ENCODE measurements at regions not wholly inside any gene's neighbourhood (a gene's known extent, or its start where the extent isn't known, plus 50 kb on each side); places are given as distances from the start of the nearest gene placed in this dataset.

DNA sequence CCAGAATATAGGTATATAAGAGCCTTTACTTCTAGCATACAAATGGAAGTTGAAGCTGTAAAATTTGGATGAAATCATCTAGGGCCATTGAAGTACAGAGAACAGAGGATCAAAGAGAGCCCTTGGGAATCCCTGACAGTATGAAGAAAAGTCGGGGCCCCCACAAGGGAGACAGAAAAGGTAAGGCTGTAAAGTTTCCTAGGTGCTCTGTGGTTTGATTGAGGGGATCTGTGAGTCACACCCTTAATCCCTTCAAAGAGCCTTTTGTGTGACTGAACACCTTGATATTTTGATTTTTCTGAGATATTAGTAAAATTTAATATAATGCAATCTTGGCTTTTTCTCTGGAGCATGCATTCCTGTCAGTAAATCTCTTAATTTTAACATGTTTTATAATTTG, 961.7 kb upstream of the TMEFF2 start:
- no peak overlapping the region for H3K9ac ChIP-seq (replicated peaks in 1 of 4; ENCODE audit: extremely low read depth in 1 of 4, low read depth in 3 of 4, low read length in 3 of 4)
- H3K4me1 ChIP-seq (replicated peaks in 1 of 4; ENCODE audit: control insufficient read depth in 3 of 4, insufficient read depth in 4 of 4, low read length in 3 of 4): no peaks in the 10 kb centered on the region
- no peak overlapping the region for H4K5ac ChIP-seq (ENCODE audit: insufficient read length, low read depth, low read length)
- H2AK5ac ChIP-seq (ENCODE audit: low read depth, low read length): no peak overlapping the region
- H2BK120ac ChIP-seq (replicated peaks; ENCODE audit: low read depth, low read length): no peak overlapping the region
- POLR2A ChIA-PET (ENCODE audit: partially characterized antibody): no interaction called here
- H4K20me1 ChIP-seq (replicated peaks in 1 of 2; ENCODE audit: control insufficient read depth in 1 of 2, insufficient read depth in 2 of 2, low read length in 2 of 2): no peaks in the 10 kb centered on the region
- TF ChIP-seq, protein P1, sequence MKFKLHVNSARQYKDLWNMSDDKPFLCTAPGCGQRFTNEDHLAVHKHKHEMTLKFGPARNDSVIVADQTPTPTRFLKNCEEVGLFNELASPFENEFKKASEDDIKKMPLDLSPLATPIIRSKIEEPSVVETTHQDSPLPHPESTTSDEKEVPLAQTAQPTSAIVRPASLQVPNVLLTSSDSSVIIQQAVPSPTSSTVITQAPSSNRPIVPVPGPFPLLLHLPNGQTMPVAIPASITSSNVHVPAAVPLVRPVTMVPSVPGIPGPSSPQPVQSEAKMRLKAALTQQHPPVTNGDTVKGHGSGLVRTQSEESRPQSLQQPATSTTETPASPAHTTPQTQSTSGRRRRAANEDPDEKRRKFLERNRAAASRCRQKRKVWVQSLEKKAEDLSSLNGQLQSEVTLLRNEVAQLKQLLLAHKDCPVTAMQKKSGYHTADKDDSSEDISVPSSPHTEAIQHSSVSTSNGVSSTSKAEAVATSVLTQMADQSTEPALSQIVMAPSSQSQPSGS (IDR thresholded peaks at IDR 0.05; ENCODE audit: low read length): no peak
- TF ChIP-seq JUN (IDR thresholded peaks at IDR 0.05; ENCODE audit: low read depth, low read length) (no peak), ZNF274 (IDR thresholded peaks at IDR 0.05; ENCODE audit: borderline replicate concordance, extremely low read depth, low read length) (no peak), SAP30 (IDR thresholded peaks at IDR 0.05; ENCODE audit: insufficient read depth, insufficient replicate concordance, low read length) (no peak), SUZ12 (IDR thresholded peaks at IDR 0.05; ENCODE audit: low read length) (no peak), BCL11A (IDR thresholded peaks at IDR 0.05; ENCODE audit: low read depth in 2 of 2, low read length in 2 of 2) (no peak), EZH2 (IDR thresholded peaks at IDR 0.05; ENCODE audit: low read depth, low read length, severe bottlenecking) (no peak), TEAD4 (IDR thresholded peaks at IDR 0.05; ENCODE audit: low read depth, low read length) (no peak), HDAC6 (IDR thresholded peaks at IDR 0.05; ENCODE audit: low read depth, low read length) (no peak), TAF1 (IDR thresholded peaks at IDR 0.05; ENCODE audit: low read depth, low read length) (no peak)
- no peak overlapping the region for H3K18ac ChIP-seq (ENCODE audit: extremely low read depth, low read length)
- H3K27ac ChIP-seq (ENCODE audit: low read depth, low read length): no peak overlapping the region
- no peak overlapping the region for H2BK15ac ChIP-seq (ENCODE audit: low read length)
- H3K23ac ChIP-seq (ENCODE audit: insufficient read length): no peak overlapping the region
- no peak overlapping the region for H3K4me3 ChIP-seq (ENCODE audit: extremely low read depth in 1 of 4, insufficient read depth in 2 of 4, low read depth in 3 of 4, low read length in 4 of 4)
- H3K79me1 ChIP-seq (ENCODE audit: low read depth, low read length): no peaks in the 10 kb centered on the region
- H4K8ac ChIP-seq (ENCODE audit: extremely low read depth, insufficient read depth, low read length): no peak overlapping the region
- no peaks in the 10 kb centered on the region for H3K36me3 ChIP-seq (ENCODE audit: control insufficient read depth in 2 of 4, insufficient read depth in 4 of 4, low read length in 3 of 4)
- H3K56ac ChIP-seq (replicated peaks; ENCODE audit: insufficient read length, low read depth, low read length): no peak overlapping the region
- H3K14ac ChIP-seq (ENCODE audit: insufficient read length): no peak overlapping the region
- H2AFZ ChIP-seq (ENCODE audit: low read length): no peak overlapping the region
- H3K79me2 ChIP-seq (ENCODE audit: control insufficient read depth in 1 of 2, insufficient read depth in 2 of 2, low read length in 2 of 2): no peaks in the 10 kb centered on the region
- WGBS, 2 experiments (ENCODE audit: extremely low coverage in 1 of 2, insufficient coverage in 1 of 2, insufficient read length in 1 of 2, insufficient replicate concordance in 2 of 2, low coverage in 1 of 2, low lambda C conversion rate in 2 of 2, missing lambda C conversion rate in 1 of 2): 80% methylated on average over 1 of the region's 1 CpG; no CpG with 5 or more reads in 1 of the 2 experiments
- H3K23me2 ChIP-seq (ENCODE audit: low read depth, low read length): no peaks in the 10 kb centered on the region
- no peaks in the 10 kb centered on the region for H3K9me3 ChIP-seq (ENCODE audit: insufficient read depth in 2 of 2, low read depth in 1 of 2, low read length in 1 of 2)
- no peaks in the 10 kb centered on the region for H3K27me3 ChIP-seq (replicated peaks in 1 of 4; ENCODE audit: control insufficient read depth in 3 of 4, extremely low read depth in 1 of 4, insufficient read depth in 3 of 4, low read length in 3 of 4)
- H4K91ac ChIP-seq (replicated peaks; ENCODE audit: insufficient read length, low read length): no peak overlapping the region
- no peak for FAIRE-seq
- H2BK5ac ChIP-seq (ENCODE audit: low read depth, low read length): no peak overlapping the region
- H2BK20ac ChIP-seq (ENCODE audit: low read length): no peak overlapping the region
- H3K4ac ChIP-seq (replicated peaks; ENCODE audit: insufficient read length, low read depth, low read length): no peak overlapping the region
- DNase-seq (ENCODE audit: low read depth in 1 of 2, low spot score in 2 of 2): no peak
- no peak overlapping the region for H2BK12ac ChIP-seq (ENCODE audit: low read depth, low read length)
- CTCF ChIA-PET (ENCODE audit: partially characterized antibody): no interaction called here
- no peak overlapping the region for H3K4me2 ChIP-seq (ENCODE audit: insufficient read depth in 1 of 2, low read depth in 2 of 2, low read length in 2 of 2)
